Pons (tissue), 1 donor: ENCODE measurements at regions not wholly inside any gene's neighbourhood (a gene's known extent, or its start where the extent isn't known, plus 50 kb on each side); places are given as distances from the start of the nearest gene placed in this dataset.
A peak's percentile ranks its signal among the peaks of the same experiment; 100 is the strongest.
"Not testable (repeated sequence)": the region's sequence is repeated elsewhere in the genome, so short reads cannot be mapped to it uniquely, and the experiment has no call there.

Experiments
- DNase-seq: peaks from one replicate; pipeline ENCODE4 v3.0.0-alpha.2; 2016; ENCODE audit warnings: low spot score

GRCh38 chr2:14053105-14053504 lies 579.4 kb upstream of the LRATD1 start:
- DNase-seq = no peak

- DNase-seq = no peak
Observed at GRCh38 chr2:14064346-14064745, 568.2 kb upstream of the LRATD1 start.

GRCh38 chr2:14072338-14072737 lies 560.2 kb upstream of the LRATD1 start:
- DNase-seq = no peak

GRCh38 chr2:14074691-14075090 lies 557.8 kb upstream of the LRATD1 start:
- no peak for DNase-seq

GRCh38 chr2:14079576-14079975 lies 552.9 kb upstream of the LRATD1 start:
- no peak for DNase-seq

- no peak for DNase-seq
Observed at GRCh38 chr2:14081521-14081920, 551.0 kb upstream of the LRATD1 start.

GRCh38 chr2:14082640-14083039 lies 549.9 kb upstream of the LRATD1 start:
- no peak for DNase-seq

- DNase-seq = no peak
Observed at GRCh38 chr2:14094592-14094991, 537.9 kb upstream of the LRATD1 start.

GRCh38 chr2:14099101-14099500 lies 533.4 kb upstream of the LRATD1 start:
- not testable (repeated sequence) for DNase-seq

- DNase-seq = no peak
Observed at GRCh38 chr2:14114275-14114674, 518.2 kb upstream of the LRATD1 start.

- no peak for DNase-seq
Observed at GRCh38 chr2:14120376-14120775, 512.1 kb upstream of the LRATD1 start.

GRCh38 chr2:14123436-14124103 lies 508.9 kb upstream of the LRATD1 start:
- DNase-seq = no peak

GRCh38 chr2:14125624-14126293 lies 506.8 kb upstream of the LRATD1 start:
- DNase-seq = no peak

- DNase-seq = no peak
Observed at GRCh38 chr2:14126846-14127245, 505.7 kb upstream of the LRATD1 start.

- no peak for DNase-seq
Observed at GRCh38 chr2:14127765-14128164, 504.8 kb upstream of the LRATD1 start.

GRCh38 chr2:14132386-14132785 lies 500.1 kb upstream of the LRATD1 start:
- no peak for DNase-seq

GRCh38 chr2:14134771-14135170 lies 497.7 kb upstream of the LRATD1 start:
- no peak for DNase-seq

GRCh38 chr2:14136030-14136429 lies 496.5 kb upstream of the LRATD1 start:
- DNase-seq = no peak

GRCh38 chr2:14137643-14138042 lies 494.9 kb upstream of the LRATD1 start:
- peak; percentile 40 for DNase-seq

- DNase-seq = no peak
Observed at GRCh38 chr2:14140009-14140550, 492.4 kb upstream of the LRATD1 start.

- DNase-seq = no peak
Observed at GRCh38 chr2:14143435-14143834, 489.1 kb upstream of the LRATD1 start.

GRCh38 chr2:14148216-14148615 lies 484.3 kb upstream of the LRATD1 start:
- DNase-seq = no peak

GRCh38 chr2:14157816-14158215 lies 474.7 kb upstream of the LRATD1 start:
- no peak for DNase-seq

GRCh38 chr2:14180333-14180732 lies 452.2 kb upstream of the LRATD1 start:
- no peak for DNase-seq
